CMK (cell line): ENCODE measurements at regions not wholly inside any gene's neighbourhood (a gene's known extent, or its start where the extent isn't known, plus 50 kb on each side); places are given as distances from the start of the nearest gene placed in this dataset.
"Not testable (repeated sequence)": the region's sequence is repeated elsewhere in the genome, so short reads cannot be mapped to it uniquely, and the experiment has no call there.

Experiments
- DNase-seq: peaks from one replicate; pipeline ENCODE4 v3.0.0-alpha.2; 2010; ENCODE audit warnings: low read depth

DNA sequence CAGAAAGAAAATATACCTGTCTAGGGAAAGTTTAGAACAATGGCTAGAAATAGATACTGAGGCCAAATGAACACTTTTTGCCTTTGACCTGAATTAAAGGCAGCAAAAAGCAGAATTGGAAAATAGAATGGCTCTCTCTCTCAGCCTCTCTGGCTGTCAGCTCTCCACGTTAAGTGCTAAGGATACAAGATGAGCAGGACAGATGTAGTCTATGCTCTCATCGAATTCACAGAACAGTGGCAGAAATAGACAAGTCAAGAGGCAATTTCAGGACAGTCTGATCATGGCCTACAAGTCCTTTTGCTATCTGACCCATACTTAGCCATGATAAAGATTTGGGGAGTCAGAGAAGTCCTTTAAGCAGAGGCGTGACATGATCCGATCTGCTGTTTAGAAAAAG lies 120.2 kb upstream of the CREB1 start:
- DNase-seq, result no peak

DNA sequence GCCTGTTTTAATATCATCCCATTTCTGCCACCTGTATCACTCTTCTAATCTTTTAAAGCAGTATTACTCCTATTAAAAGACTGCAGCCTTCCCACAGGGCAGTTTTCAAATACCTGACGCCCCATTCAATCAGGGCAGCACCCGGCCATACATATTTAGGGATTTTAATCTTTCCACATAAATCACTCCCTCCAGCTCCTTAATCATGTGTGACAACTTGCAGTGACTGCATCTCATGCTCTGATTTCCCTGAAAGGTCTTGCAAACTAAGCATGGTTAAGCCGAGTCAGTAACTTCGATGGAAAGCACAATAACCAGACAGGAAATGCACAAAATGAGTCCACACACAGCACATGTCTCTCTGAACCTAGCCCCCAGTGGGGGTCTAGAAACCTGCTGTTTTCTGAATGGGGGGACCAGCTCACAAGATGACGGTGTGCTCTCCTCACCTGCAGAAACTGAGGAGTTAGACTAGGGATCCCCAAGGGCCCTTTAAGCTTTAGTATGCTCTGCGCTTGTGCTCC lies 116.9 kb upstream of the CREB1 start:
- DNase-seq, result no peak

DNA sequence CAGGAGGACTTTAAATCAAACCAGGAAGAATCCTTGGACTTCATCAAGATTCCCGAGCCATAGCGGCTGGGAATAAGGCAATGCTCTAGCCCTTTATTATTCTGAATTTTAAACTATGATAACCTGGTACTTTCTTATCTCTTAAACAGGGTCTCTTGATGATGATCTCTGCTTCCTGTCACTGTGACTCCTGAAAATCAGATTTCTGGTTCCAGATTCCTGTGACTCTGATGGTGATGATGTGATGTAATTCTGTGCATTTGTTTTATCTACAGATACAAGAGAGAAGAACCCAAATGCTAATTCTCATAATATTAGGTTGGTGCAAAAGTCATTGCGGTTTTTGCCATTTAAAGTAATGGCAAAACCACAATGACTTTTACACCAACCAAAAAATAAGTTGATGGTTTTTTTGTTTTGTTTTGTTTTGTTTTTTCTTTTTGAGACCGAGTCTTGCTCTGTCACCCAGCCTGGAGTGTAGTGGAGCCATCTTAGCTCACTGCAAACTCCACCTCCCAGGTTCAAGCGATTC lies 116.3 kb upstream of the CREB1 start:
- DNase-seq, result no peak

DNA sequence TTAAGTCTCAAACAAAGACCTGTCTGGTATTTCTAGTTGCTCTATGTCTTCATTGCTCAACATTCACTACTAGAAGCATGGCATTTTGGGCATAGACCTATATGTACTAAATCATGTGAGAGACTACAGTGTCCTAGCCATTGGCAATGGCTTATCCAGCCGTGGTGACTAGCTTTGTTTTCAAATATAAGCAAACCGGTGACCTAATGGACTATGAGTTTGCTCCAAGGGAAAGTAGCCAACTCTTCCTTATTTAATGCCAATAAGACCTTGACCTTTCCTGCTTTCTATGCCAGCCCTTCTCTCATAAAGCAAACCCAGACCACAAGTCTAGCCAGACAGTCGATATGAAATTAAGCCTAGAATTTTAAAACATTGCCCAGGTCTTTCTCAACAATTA lies 113.7 kb upstream of the CREB1 start:
- no peak for DNase-seq

DNA sequence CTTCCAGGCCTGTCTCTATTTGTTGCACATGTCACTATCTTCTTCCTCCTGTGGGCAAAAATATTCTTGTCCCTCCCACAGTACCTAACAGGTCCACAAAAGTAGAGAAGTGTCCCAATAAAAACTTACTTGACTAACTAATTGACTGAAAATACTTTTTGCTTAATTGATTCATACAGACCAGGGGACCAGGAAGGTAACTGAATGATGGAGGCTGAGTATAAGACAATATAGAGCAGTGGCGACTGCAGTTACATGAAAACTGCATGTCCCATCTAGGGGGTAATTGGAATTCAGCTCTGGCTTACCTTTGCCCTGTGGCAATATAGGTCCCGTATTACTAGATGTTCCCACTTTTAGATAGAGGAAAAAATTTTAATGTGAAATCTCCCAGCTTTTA lies 112.9 kb upstream of the CREB1 start:
- no peak for DNase-seq

DNA sequence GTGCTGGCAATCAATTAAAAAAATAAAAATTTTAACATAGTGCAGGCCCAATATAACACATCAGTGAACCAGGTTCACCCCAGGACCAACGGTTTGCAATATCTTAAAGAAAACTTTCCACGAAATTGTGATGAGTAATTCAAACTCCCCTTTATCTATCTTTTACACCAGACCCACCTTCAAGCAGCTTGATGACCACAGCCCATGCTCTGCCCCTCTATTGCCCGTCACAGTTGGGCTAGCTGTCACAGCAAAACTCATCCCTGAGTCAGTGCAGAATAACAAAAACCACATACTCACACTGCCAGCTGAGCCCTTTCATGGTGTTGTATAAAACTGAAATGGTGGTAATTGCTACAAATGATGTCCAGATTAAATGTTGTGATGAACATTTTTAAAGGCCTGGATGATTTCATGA lies 112.5 kb upstream of the CREB1 start:
- DNase-seq, result no peak

DNA sequence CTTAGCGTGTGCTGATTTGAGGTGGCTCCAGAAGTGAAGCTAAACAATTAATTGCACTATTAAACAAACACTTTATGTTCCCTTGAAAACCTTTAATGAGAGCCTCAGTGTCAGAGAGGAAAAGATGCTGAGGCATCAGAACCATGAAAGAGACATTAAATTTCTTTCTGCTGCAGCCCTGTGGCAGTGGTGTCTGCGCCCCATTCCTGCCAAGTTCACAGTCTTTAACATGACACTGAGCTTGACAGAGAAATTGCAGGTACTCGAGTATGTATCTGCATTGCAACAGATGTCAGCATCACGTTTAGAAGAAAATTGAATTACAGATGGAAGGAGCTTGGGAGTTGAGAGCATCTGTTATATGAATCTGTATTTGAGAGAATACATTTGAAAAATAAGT lies 111.3 kb upstream of the CREB1 start:
- no peak for DNase-seq

DNA sequence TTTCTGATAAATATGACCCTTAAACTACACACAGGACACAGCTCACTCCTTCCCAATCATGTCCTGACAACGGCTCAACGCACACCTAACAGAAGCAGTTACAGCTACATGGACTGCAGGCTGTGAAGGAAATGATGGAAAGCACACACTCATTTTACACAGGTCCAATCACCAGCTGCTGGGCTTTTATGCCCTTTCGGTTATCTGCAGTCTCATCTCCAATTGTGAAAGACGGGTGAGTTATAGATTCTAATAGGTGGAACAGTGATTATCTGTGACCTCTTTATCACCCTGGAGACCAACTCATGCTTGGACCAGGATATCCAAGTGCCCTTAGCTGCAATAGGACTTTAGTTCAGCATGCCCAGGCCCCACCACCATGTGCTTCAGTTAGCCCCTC lies 110.4 kb upstream of the CREB1 start:
- DNase-seq, result no peak

DNA sequence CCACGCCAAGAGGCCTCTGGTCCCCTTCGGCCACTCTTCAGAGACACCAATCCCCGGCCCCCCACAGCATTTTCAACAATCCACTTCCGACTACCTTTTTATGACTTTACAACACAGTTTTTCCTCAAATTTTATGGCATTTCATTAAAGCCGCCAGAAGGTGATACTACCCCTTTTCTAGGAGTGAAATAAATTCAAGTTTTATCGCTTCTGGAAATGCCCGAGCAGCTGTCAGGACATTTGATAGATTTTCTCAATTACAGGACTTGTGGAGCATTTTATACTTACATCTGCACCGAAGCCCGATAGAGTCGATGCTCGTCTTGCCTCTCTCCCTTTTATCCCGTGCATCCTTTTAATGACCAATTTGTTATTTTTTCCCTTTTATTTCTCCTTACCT lies 108.1 kb upstream of the CREB1 start:
- no peak for DNase-seq

DNA sequence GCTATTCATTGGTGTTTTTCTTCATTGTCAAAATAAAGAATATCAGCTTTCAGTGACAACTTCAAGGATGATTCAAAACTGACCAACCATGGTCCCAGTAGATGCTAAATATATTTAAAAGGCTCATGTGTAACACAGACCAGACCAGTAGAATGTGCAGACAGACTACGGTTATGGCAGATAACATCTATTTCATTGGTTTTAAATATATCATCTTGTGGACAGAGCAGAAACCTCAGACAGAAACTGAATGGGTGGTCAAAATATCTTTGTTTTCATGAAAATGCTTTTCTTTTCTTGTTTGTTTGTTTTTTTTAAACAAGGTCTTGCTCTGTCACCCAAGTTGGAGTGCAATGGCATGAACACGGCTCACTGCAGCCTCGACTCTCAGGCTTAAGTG lies 107.4 kb upstream of the CREB1 start:
- no peak for DNase-seq

DNA sequence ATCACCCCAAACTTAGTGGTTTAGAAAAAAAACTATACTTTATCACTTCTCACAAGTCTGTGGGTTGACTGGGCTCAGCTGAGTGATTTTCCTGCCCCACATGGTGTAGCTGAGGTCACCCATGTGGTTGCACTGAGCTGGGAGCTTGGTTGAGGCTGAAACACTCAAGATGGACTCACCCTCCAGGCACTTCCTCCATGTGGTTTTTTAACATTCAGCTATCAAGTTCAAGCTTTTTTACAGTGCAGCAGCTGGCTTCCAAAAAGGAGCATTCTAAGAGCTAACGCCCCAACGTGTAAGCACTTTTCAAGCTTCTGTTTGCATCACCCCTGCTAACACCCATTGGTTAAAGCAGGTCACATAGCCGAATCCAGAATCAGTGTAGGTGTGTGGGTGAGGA lies 105.9 kb upstream of the CREB1 start:
- peak; percentile 43 for DNase-seq

DNA sequence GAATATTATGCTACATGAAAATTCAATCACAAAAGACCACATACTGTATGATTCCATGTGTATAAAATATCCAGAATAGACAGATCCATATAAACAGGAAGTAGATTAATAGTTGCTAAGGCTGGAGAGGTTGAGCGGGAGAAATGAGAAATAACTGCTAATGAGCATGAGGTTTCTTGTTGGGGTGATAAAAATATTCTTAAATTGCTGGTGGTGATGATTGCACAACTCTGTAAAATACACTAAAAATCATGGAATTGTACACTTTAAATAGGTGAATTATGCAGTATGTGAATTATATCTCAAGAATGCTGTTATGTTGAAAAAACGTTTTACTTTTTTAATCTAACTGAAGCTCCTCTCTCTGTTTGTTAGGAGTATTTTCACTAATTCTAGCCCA lies 101.8 kb upstream of the CREB1 start:
- DNase-seq, result no peak

DNA sequence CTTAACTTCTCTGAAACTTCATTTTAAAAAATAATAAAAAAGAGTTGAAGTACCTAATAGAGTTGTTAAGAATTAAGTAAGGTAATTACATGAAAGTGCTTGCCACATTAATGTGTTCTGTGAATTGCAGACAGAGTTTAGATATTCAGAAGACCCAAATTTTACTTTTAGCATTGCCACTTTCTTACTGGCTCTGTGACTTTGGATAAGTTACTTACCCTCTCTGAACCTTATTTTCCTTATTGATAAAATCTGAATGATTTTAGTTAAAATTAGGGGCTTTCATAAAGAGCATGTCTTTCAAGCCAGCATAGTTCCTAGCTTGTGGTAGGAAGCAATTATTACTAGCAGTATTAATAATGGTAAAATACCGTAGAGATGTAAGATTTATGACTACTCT lies 101.2 kb upstream of the CREB1 start:
- DNase-seq, result no peak

DNA sequence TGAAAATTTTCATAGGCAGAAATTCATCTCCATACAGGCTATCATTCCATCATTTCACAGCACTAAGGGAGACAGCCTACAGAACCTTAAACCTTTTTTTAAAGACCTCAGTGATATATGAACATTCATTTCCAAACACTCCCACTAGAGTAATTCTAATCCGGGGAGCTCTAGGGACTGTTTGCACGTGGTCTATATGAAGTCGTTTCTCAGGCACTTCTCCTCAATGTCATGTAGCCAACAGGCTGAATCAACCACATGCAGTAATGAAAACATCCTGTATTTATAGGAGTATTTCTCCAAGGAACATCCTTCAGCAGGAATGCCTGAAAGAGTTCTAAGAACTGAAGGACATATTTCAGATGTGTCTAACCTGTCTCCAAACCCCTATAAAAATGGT lies 97.3 kb upstream of the CREB1 start:
- DNase-seq, result no peak

DNA sequence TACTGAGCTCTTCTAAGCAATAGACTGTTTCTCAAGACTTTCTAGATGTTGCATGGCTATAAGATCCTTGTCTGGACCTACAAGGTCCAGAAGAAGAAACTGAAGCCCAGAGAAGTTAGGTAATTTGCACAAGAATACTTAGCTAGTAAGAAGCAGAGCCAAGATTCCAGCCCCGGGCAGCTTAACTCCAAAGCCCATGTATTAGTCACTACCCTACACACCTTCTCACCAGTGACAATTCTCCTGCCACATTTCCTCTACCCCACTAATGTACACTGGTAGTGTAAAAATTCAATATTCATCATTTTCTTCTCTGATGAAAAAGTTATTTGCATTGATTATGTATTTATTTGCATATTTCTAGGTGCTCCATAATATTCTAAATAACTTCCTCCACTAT lies 95.5 kb upstream of the CREB1 start:
- DNase-seq, result no peak

DNA sequence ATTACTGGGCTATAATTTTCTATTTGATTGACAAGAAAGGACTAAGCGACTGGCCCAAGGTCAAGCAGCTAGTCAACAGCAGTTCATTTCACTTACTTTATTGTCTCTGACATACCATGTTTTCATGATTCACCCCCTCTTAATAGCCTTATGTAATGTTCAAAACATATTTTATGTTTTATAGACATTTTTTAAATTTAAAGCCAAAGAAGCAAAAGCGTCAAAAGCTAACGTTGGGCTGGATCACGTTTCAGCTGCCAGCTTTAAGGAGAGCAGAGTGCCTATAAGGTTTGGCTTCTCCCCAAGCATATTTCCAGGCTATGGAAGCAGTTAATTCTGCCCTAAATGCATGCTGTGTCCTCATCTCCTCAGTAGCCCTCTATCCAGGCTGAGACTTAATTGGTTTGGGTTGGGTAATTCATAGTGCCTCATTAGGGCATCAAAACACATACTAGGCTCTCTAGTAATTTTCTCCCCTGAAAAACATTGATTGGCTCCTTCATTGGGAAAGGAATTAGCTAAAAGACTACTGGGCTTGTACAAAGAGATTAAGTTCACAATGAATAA lies 94.8 kb upstream of the CREB1 start:
- no peak for DNase-seq

DNA sequence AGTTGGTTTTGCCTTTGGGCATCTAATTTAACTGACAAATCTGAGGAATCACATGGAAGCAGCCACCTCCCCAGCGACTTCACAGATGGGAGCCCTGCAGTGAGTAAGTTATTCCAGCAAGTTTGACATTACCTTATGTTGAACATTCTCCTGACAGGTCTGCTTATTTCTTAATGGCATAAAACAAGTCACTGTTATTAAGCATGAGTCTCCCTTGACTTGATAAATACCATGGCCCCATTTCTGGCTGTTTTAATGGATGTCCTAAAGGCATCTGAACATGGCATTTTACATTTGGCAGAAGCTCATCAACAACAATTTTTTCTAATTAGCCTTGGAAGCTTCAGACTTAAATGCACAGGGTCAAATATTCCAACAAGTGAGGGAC lies 92.6 kb upstream of the CREB1 start:
- DNase-seq, result no peak

DNA sequence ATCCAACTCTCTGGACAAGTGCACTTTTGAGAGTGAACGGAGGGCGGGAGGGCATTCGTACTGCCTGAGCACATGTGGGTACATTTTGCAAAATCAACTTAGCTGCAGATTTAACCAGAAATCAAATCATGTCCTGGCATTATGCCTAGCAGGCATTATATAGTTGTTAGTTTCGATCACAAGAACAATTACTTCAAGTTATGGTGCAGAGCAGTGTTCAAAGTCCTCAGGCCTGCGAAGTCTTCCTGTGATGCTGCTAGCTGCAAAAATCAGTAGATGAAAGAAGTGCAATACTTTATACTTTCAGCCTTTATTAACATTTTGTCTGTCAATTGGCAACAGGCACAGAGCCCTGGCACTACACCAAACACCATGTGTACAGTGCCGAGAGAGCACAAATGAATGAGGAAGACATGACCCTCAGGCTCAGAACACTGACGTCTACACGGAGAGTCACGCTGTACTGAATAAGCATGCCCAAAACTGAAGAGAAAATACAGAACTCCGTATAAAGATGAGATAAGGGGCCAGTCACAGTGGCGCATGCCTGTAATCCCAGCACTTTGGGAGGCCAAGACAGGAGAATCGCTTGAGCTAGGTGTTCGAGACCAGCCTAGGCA lies 92.1 kb upstream of the CREB1 start:
- no peak for DNase-seq

DNA sequence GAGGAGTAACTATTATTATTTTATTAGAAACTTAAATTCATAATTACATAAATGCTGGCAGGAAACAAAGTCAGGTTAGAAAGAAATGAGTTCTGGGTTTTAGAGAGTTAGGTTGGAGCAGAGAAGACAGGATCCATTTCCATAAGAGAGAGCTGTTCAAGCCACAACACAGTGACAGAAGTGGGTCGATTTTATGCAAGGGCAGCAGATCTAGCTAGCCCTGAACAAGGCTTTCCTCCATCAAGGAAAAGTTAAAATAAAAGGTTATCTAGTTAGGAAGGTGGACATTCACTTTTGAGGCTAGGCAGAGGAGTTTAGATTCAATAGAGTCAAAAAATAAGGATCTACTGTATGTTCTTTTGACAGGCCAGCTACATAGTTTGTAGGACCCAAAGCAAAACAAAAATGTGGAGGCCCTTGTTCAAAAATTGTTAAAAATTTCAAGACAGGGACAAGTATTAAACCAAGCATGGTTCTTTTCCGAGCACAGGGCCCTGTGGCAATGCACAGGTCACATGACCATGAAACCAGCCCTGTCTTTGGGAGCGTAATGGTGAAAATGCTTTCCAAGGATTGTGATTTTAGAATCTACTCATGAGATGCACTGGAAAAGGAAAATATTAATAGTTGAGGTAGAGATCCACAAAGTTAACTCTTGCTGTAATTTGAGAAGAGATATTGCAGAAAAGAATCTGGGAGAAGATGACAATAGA lies 91.2 kb upstream of the CREB1 start:
- no peak for DNase-seq

DNA sequence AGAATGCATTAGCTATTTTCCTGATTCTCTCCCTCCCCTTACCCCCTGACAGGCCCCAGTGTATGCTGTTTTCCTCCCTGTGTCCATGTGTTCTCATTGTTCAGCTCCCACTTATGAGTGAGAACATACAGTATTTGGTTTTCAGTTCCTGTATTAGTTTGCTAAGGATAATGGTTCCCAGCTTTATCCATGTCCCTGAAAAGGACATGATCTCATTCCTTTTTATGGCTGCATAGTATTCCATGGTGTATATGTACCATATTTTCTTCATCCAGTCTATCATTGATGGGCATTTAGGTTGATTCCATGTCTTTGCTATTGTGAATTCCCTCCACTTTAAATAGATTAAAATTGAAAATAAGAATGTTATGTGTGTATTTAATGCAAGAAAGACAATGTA lies 89.9 kb upstream of the CREB1 start:
- DNase-seq, result not testable (repeated sequence)

DNA sequence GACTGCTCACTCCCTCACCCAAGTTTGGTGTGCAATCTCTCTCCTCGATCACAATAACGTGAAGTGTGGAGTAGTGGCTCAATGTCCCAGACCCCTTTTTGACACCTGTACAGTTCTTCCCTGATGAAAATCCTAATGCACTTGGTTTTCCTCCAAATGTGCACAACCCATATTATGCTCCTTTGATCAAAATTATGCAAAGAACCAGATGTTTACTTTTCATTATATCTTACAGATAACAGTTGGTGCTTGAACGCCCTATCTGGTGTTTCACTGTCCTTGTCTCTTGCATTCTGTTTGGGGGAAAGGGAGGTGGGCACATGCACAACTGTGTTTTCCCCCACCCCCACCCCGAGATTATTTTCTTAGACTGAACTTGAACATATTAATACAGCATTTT lies 85.0 kb upstream of the CREB1 start:
- DNase-seq, result no peak

DNA sequence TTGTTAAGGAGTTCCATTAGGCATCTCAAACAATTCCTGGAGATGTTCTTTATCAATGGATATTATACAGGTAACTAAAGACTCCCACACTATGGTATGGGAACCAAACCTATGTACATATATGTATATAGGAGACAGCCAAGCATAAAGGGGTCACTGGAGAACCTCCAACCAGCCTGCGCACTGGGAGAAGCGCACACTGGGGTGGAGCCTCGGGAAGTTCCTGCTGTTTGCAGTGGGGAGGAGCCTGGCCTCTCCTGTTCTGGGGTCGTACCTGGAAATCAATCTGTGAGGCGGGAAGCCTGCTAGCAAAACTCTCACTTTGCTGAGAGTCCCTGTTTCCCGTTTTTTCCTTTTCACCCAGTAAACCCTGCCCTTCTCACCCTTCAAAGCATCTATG lies 83.1 kb upstream of the CREB1 start:
- no peak for DNase-seq

DNA sequence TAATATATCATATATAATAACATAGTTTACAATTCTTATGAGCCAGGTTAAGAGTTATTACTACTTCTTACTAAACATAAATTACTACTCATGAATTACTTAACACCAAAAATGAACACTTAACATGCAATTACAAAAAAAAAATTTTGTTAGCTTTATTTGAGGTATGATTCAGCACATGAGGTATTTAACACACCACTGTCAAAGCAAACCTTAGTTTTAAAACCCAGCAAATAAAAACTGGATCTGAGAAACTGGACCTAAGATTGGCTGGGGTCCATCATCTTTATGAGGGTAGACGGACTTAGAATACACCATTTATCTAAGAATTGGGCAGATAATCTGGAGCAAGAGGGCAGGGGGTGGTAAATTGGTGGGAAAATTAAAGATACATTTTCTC lies 81.8 kb upstream of the CREB1 start:
- DNase-seq, result no peak
